Calu3 (cell line): ENCODE measurements at regions not wholly inside any gene's neighbourhood (a gene's known extent, or its start where the extent isn't known, plus 50 kb on each side); places are given as distances from the start of the nearest gene placed in this dataset.

Experiments
- BruUV-seq: library from RNA; stranded (reverse); fragments of 400-500 nt; replicated peaks from 2 replicates; lab custom pipeline; 2021; lab: Mats Ljungman, UMichigan
- CTCF ChIA-PET: fragments of 300-600 bp; sonication (Branson Sonifier 250); formaldehyde crosslinking; loops from one replicate; lab custom pipeline; 2022; ENCODE audit warnings: antibody characterized with exemption; lab: Charles Lee
- DNase-seq: peaks from one replicate; pipeline ENCODE4 v3.0.0; 2022
- H3K27ac Mint-ChIP-seq: one replicate; pipeline ENCODE4 v1.8.0; 2022; ENCODE audit warnings: mixed read lengths; ENCODE audit not compliant: unreplicated experiment
- H3K27me3 Mint-ChIP-seq: one replicate; pipeline ENCODE4 v1.8.0; 2022; ENCODE audit warnings: mixed read lengths; ENCODE audit not compliant: unreplicated experiment
- H3K36me3 Mint-ChIP-seq: one replicate; pipeline ENCODE4 v1.8.0; 2022; ENCODE audit warnings: mild to moderate bottlenecking, moderate library complexity, mixed read lengths; ENCODE audit not compliant: insufficient read depth, unreplicated experiment
- H3K4me1 Mint-ChIP-seq: one replicate; pipeline ENCODE4 v1.8.0; 2022; ENCODE audit warnings: mild to moderate bottlenecking, low read depth, mixed read lengths; ENCODE audit not compliant: unreplicated experiment
- H3K4me3 Mint-ChIP-seq: one replicate; pipeline ENCODE4 v1.8.0; 2022; ENCODE audit warnings: mild to moderate bottlenecking, low read depth, moderate library complexity, mixed read lengths; ENCODE audit not compliant: unreplicated experiment
- H3K9me3 Mint-ChIP-seq: one replicate; pipeline ENCODE4 v1.8.0; 2022; ENCODE audit warnings: low read depth, mixed read lengths; ENCODE audit not compliant: unreplicated experiment
- intact Hi-C: fragments of 100-400 bp; cut with micrococcal nuclease; formaldehyde crosslinking; loops from one replicate; pipeline ENCODE4 v1.10.0; 2022; ENCODE audit not compliant: unreplicated experiment
- TF ChIP-seq, protein P1 (sequence below): fragments of 200-600 bp; IDR thresholded peaks from one replicate; pipeline ENCODE4 v1.8.0; 2022; ENCODE audit warnings: antibody characterized with exemption; ENCODE audit not compliant: unreplicated experiment

DNA sequence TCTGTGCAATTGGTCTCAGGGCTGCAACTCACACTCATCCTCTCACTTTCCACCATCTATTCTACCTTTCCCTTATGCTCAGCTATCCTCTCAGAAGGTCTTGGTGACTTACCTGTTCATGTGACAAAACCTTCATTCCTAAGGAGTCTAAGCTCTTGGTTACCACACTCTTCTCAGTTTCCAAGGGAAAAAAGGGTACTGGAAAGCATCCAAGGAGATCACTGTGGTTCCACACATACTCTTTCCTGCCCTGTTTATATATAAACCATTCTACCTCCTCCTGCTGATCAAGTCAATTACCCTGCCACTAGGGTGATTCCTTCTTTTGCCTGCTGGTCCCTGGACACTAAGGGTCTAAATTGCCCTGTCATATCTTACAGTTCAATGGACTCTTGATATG lies 57.2 kb upstream of the MAML3 start:
- CTCF ChIA-PET, result interaction anchor here (0.7 kb wide), 1 partner anchor 32 kb away, joined by 3 read pairs; no protein-coding TSS in a partner anchor
- TF ChIP-seq, protein P1, sequence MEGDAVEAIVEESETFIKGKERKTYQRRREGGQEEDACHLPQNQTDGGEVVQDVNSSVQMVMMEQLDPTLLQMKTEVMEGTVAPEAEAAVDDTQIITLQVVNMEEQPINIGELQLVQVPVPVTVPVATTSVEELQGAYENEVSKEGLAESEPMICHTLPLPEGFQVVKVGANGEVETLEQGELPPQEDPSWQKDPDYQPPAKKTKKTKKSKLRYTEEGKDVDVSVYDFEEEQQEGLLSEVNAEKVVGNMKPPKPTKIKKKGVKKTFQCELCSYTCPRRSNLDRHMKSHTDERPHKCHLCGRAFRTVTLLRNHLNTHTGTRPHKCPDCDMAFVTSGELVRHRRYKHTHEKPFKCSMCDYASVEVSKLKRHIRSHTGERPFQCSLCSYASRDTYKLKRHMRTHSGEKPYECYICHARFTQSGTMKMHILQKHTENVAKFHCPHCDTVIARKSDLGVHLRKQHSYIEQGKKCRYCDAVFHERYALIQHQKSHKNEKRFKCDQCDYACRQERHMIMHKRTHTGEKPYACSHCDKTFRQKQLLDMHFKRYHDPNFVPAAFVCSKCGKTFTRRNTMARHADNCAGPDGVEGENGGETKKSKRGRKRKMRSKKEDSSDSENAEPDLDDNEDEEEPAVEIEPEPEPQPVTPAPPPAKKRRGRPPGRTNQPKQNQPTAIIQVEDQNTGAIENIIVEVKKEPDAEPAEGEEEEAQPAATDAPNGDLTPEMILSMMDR, result no peak
- H3K9me3 Mint-ChIP-seq, result peaks cover 2% of the 10 kb centered on the region
- intact Hi-C loops, result no loop called here
- no peak for DNase-seq
- no peak overlapping the region for H3K27ac Mint-ChIP-seq
- peaks cover 17% of the 10 kb centered on the region for H3K4me1 Mint-ChIP-seq
- no peaks in the 10 kb centered on the region for H3K27me3 Mint-ChIP-seq
- no TSS peak for BruUV-seq
- no peaks in the 10 kb centered on the region for H3K36me3 Mint-ChIP-seq
- no peak overlapping the region for H3K4me3 Mint-ChIP-seq

DNA sequence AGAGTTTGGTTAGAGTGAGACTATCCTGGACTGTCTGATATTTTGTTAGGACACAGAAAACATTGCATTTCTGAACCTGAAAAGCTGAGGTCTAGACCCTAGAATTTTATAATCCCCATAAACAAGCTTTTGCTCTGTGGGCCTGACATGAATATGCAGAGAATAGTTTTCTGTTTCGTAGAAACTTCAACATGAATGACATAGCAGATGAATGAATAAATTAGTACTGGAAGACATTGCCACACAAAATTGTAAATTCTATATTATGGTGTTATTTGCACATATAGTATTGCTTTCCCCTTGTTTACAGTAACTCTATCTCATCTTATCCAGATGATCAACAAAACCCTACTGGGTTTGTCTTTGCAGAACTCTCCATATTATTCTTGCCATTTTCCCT lies 54.9 kb upstream of the MAML3 start:
- Mint-ChIP-seq H3K27me3 (no peaks in the 10 kb centered on the region), H3K27ac (no peak overlapping the region), H3K9me3 (peaks cover 2% of the 10 kb centered on the region), H3K4me3 (no peak overlapping the region), H3K4me1 (peaks cover 7% of the 10 kb centered on the region), H3K36me3 (no peaks in the 10 kb centered on the region)
- intact Hi-C loops, result no loop called here
- no peak for DNase-seq
- TF ChIP-seq, protein P1, result no peak
- CTCF ChIA-PET, result no interaction called here
- no TSS peak for BruUV-seq
